GM18873 (cell line): ENCODE measurements at regions not wholly inside any gene's neighbourhood (a gene's known extent, or its start where the extent isn't known, plus 50 kb on each side); places are given as distances from the start of the nearest gene placed in this dataset.

Experiments used
- ATAC-seq: cut with Tn5 transposase; IDR thresholded peaks from one replicate; pipeline ENCODE4 v1.9.1; 2021; ENCODE audit warnings: mild to moderate bottlenecking, moderate library complexity, moderate number of reproducible peaks; ENCODE audit not compliant: unreplicated experiment, low FRiP score

GRCh38 chr13:34793301-34793700, 148.8 kb upstream of the NBEA start:
- ATAC-seq: no peak

- ATAC-seq: no peak
These were observed 138.3 kb upstream of the NBEA start for GRCh38 chr13:34803756-34804155.

GRCh38 chr13:34805347-34805746, 136.7 kb upstream of the NBEA start:
- no peak for ATAC-seq

- ATAC-seq: no peak
These were observed 133.4 kb upstream of the NBEA start for GRCh38 chr13:34808649-34809048.

GRCh38 chr13:34810996-34811395, 131.1 kb upstream of the NBEA start:
- no peak for ATAC-seq

GRCh38 chr13:34815526-34815925, 126.5 kb upstream of the NBEA start:
- no peak for ATAC-seq

- no peak for ATAC-seq
These were observed 125.7 kb upstream of the NBEA start for GRCh38 chr13:34816245-34816884.

- no peak for ATAC-seq
These were observed 125.0 kb upstream of the NBEA start for GRCh38 chr13:34816908-34817665.

GRCh38 chr13:34822650-34823049, 119.4 kb upstream of the NBEA start:
- no peak for ATAC-seq

GRCh38 chr13:34826432-34826831, 115.6 kb upstream of the NBEA start:
- no peak for ATAC-seq

GRCh38 chr13:34833562-34834182, 108.4 kb upstream of the NBEA start:
- ATAC-seq: no peak

GRCh38 chr13:34842466-34842865, 99.6 kb upstream of the NBEA start:
- no peak for ATAC-seq

GRCh38 chr13:34847766-34848165, 94.3 kb upstream of the NBEA start:
- no peak for ATAC-seq

GRCh38 chr13:34849406-34849805, 92.7 kb upstream of the NBEA start:
- ATAC-seq: no peak

GRCh38 chr13:34853161-34853560, 88.9 kb upstream of the NBEA start:
- ATAC-seq: no peak

GRCh38 chr13:34857558-34858325, 84.3 kb upstream of the NBEA start:
- no peak for ATAC-seq

GRCh38 chr13:34862311-34862710, 79.8 kb upstream of the NBEA start:
- no peak for ATAC-seq

- no peak for ATAC-seq
These were observed 79.4 kb upstream of the NBEA start for GRCh38 chr13:34862716-34863115.

- no peak for ATAC-seq
These were observed 78.5 kb upstream of the NBEA start for GRCh38 chr13:34863360-34864135.

- no peak for ATAC-seq
These were observed 77.4 kb upstream of the NBEA start for GRCh38 chr13:34864671-34865070.
